T-helper 1 cell treated with Interleukin-12 subunit alpha and Interleukin-12 subunit beta and Interleukin-4 antibody, amounts not matched to agents 30 ng/mL and 1 ng/mL, for 36 hours (primary cell): ENCODE measurements at regions not wholly inside any gene's neighbourhood (a gene's known extent, or its start where the extent isn't known, plus 50 kb on each side); places are given as distances from the start of the nearest gene placed in this dataset.
"Not testable (repeated sequence)": the region's sequence is repeated elsewhere in the genome, so short reads cannot be mapped to it uniquely, and the experiment has no call there.

Source experiments
- intact Hi-C: fragments of 100-400 bp; cut with micrococcal nuclease; formaldehyde crosslinking; loops from one replicate; pipeline ENCODE4 v1.15.1; 2024

DNA sequence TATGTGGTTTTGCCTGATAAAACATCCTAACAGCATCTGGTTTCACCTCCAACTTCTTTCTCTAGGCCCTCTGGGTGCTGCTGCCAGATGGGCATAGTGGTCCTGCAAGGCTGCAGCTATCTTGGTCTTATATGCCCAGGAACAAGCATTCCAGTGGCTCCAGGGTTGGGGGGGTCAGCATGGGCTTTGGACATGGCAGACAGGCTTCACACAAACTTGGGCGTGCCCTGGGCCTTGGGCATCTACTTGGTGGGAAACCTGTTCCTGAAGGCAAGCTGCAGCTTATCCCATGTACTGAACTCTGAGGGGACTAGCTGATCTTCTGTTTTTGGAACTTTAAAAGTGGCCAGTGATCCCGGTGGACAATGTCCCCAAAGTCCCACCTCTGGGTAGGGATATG is 54.9 kb upstream of the ZNF678 start:
- intact Hi-C loops: no loop called here

- intact Hi-C loops: not testable (repeated sequence)
These were observed 56.6 kb upstream of the ZNF678 start for GRCh38 chr1:227506490-227507393.

DNA sequence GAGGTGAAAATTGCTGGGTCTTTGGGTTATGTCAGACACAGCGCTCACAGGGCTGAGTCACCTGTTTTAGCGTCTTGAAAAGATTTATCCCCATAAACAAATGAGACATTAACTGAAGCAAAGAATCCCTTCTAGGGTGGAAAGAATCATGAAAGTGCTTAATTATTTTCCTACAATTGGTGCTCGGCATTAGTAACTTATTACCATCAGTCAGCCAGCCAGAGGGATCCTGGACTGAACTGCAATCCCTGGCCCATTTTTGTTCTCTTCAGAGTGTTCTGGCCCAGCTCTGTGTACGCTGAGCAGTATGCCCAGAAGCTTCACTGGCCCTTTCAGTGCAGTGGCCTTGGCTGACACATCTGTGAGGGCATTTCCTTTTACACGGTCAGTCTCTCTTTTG is 67.3 kb upstream of the ZNF678 start:
- intact Hi-C loops: not testable (repeated sequence)

DNA sequence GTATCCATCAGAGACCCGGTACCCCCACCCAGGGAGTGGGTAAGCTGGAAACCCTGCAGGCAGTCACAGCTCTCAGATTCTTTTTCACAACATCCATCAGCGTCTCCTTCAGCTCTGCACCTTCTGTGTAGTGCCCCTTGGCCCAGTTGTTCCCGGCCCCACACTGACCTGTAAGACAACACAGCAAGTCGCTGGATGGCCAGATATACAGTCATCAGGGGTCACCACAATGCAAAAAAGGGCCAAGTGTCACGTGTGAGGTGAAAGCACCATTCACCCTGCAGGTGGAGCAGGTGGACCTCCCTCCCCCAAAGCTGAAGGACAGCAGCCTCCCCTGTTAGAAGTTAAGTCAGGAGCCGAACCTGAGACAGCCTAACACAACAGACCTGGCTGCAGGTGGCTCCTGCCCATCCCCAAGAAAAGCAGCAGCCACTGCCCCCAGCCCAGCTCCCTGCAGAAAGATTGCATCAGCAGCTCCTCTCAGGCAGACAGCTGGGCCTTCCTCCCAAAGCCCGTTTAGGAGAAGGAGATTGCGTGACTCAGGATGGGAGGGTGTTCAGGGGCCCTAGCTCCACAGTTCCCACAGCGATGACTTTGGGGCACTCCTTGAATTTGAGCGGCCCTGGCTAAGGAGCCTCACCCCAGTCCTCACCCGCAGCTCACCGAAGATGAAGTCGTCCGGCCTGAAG is 69.3 kb upstream of the ZNF678 start:
- intact Hi-C loops: not testable (repeated sequence)

- intact Hi-C loops: no loop called here
These were observed 72.9 kb upstream of the ZNF678 start for GRCh38 chr1:227490478-227490877.

DNA sequence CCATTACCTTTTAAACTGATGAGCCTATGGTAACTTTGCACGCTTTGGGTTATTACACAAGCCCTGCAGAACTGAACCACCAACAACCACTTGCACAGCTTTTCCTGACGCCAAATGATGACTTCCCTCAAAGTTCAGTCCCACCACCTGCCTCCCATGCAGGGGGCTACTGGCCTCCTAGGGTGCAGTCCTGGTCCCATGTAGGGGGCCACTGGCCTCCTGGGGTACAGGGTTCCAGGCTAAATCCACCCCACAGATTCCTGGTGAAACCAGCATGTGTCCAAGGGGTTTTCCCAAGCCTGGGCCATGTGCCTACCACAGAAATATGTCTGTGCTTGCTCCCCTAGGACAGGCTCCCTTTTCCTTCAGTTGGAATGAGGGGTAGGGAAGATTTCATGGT is 73.4 kb upstream of the ZNF678 start:
- intact Hi-C loops: no loop called here

DNA sequence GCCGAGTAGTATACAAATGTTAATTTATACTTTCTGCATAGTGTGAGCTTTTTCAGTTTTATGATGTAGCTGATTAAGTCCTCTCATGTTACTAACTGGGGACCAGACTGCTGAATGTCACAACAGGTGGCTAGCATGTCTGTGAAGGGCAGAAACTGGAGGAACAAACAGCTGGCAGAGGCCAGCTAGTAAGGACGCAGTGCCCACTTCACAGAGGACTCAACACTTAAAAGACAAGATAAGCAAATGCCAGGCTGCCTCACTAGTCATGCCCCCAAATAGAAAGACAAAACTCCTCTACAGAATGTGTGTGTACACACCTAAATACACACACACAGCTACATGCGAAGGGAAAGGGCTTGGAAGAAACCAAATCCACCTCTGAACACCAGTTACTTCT is 73.8 kb upstream of the ZNF678 start:
- intact Hi-C loops: loop anchor here (10.0 kb wide), 1 partner anchor 615 kb away; the partner anchor contains the start of genes C1orf35 and MRPL55

DNA sequence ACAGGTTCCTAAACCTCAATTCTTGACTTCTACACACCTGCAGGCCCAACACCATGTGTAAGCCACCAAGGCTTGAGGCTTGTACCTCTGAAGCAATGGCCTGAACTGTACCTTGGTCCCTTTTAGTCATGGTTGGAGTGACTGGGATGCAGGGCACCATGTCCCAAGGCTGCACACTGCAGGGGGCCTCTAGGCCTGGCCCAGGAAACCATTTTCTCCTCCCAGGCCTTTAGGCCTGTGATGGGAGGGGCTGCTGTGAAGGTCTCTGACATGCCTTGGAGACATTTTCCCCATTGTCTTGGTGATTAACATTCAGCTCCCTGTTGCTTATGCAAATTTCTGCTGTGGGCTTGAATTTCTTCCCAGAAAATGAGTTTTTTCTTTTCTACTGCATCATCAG is 75.8 kb upstream of the ZNF678 start:
- intact Hi-C loops: loop anchor here (10.0 kb wide), 1 partner anchor 617 kb away; the partner anchor contains the start of genes C1orf35 and MRPL55

GRCh38 chr1:227486559-227486958 is 76.8 kb upstream of the ZNF678 start:
- intact Hi-C loops: loop anchor here (10.0 kb wide), 1 partner anchor 618 kb away; the partner anchor contains the start of genes C1orf35 and MRPL55

DNA sequence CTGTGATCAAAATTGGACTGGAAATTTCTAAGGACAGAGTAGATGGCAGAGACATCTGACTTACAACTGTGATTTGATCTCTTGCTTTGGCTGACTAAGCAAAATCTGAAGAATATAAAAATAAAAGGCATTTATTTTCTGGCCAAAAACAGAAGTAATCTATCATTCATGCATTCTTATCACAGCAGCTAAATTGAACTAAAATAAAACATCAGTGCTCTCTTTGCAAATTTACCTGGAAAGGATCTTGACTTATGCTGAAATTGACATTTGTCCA is 81.4 kb upstream of the ZNF678 start:
- intact Hi-C loops: loop anchor here (5.0 to 10.0 kb wide), 4 partner anchors 60 to 650 kb away; partner anchors contain the start of genes C1orf35 and MRPL55

DNA sequence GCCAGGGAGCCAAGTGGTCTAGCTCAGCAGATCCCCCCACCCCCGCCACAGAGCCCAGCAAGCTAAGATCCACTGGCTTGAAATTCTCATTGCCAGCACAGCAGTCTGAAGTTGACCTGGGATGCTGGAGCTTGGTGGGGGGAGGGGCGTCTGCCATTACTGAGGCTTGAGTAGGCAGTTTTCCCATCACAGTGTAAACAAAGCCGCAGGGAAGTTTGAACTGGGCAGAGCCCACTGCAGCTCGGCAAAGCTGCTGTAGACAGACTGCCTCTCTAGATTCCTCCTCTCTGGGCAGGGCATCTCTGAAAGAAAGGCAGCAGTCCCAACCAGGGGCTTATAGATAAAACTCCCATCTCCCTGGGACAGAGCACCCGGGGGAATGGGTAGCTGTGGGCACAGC is 89.3 kb upstream of the ZNF678 start:
- intact Hi-C loops: not testable (repeated sequence)

- intact Hi-C loops: no loop called here
These were observed 90.6 kb upstream of the ZNF678 start for GRCh38 chr1:227472772-227473171.

DNA sequence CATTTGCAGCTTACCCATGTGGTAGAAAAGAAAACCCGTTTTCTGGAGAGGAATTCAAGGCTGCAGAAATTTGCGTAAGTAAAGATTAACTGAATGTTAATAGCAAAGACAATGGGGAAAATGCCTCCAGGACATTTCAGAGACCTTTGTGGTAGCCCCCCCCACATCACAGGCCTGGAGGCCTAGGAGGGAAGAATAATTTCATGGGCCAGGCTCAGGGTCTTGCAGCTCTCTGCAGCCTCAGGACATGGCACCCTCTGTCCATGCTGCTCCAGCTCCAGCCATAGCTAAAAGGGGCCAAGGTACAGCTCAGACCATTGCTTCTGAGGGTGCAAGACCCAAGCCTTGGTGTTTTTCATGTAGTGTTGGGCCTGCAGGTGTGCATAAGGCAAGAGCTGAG is 92.7 kb upstream of the ZNF678 start:
- intact Hi-C loops: no loop called here

GRCh38 chr1:227469708-227470107 is 93.6 kb upstream of the ZNF678 start:
- intact Hi-C loops: no loop called here

GRCh38 chr1:227466039-227466645 is 97.2 kb upstream of the ZNF678 start:
- intact Hi-C loops: no loop called here

DNA sequence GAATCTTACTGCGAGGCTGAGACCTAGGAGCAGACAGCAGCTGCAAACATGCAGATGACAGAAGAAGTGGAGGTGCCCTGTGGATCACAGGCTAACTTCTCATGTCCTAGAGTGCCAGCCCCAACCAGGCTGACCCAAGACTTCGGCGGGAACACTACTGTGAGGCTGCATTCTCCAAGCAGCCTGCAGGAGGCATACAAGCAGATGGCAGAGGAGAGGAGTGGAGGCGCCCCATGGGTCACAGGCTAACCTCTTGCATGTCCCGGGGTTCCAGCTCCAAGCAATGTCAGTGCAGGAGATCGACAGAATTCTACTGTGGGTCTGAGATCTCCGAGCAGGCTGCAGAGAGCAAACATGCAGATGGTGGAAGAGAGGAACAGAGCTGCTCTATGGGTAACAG is 98.1 kb upstream of the ZNF678 start:
- intact Hi-C loops: no loop called here

GRCh38 chr1:227459977-227460376 is 103.4 kb upstream of the ZNF678 start:
- intact Hi-C loops: no loop called here

DNA sequence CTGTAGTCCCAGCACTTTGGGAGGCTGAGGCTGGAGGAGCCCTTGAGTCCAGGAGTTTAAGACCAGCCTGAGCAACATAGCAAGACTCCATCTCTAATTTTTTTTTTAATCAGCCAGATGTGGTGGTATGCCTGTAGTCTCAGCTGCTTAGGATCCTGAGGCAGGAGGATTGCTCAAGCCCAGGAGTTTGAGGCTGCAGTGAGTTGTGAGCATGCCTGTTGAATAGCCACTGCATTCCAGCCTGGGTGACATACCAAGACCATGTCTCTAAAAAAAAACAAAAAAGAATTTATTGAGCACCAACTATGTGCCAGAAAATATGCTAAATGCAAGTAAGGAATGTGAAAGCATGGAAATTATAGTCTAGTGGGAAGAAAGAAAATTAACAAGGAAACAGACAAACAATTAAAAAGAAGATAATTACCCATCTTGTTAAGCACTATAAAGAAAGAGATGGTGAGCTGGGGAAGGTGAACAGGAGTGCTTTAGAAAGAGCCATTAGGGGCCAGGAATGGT is 104.0 kb upstream of the ZNF678 start:
- intact Hi-C loops: no loop called here

GRCh38 chr1:227454686-227455085 is 108.7 kb upstream of the ZNF678 start:
- intact Hi-C loops: no loop called here

- intact Hi-C loops: no loop called here
These were observed 109.6 kb upstream of the ZNF678 start for GRCh38 chr1:227453631-227454355.

DNA sequence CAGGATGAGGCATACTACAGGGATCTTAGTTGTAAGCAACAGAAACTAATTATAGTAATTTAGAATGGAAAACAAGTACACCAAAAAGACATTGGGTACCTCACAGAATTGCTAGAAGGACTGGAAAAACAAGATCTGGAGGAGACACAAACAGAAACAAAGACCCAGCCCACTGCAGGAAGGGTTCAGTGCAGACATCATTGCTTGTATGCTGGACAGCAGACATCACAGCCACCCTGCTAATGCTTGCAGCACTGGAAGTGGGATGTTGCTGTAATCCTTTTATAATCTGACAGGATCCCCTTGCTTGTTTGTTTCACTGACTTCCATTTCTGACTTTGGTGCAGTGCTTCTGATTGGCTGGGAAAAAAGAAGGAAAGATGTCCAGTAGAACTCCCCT is 111.4 kb upstream of the ZNF678 start:
- intact Hi-C loops: no loop called here
